Osteocyte (in vitro differentiated cells): ENCODE measurements at regions not wholly inside any gene's neighbourhood (a gene's known extent, or its start where the extent isn't known, plus 50 kb on each side); places are given as distances from the start of the nearest gene placed in this dataset.

ENCODE experiments used
- DNase-seq: peaks from one replicate; pipeline ENCODE4 v3.0.0; 2021; ENCODE audit warnings: mixed read lengths; ENCODE audit not compliant: unreplicated experiment; ENCODE audit errors: extremely low spot score
- H3K27ac Mint-ChIP-seq: one replicate; pipeline ENCODE4 v1.8.0; 2021; ENCODE audit warnings: mild to moderate bottlenecking, mixed read lengths; ENCODE audit not compliant: unreplicated experiment
- H3K27me3 Mint-ChIP-seq: one replicate; pipeline ENCODE4 v1.8.0; 2021; ENCODE audit warnings: mixed read lengths; ENCODE audit not compliant: unreplicated experiment
- H3K36me3 Mint-ChIP-seq: one replicate; pipeline ENCODE4 v1.8.0; 2021; ENCODE audit warnings: mixed read lengths; ENCODE audit not compliant: unreplicated experiment
- H3K4me1 Mint-ChIP-seq: one replicate; pipeline ENCODE4 v1.8.0; 2021; ENCODE audit warnings: mixed read lengths; ENCODE audit not compliant: unreplicated experiment
- H3K4me3 Mint-ChIP-seq: one replicate; pipeline ENCODE4 v1.8.0; 2021; ENCODE audit warnings: mild to moderate bottlenecking, moderate library complexity, mixed read lengths; ENCODE audit not compliant: unreplicated experiment
- H3K9me3 Mint-ChIP-seq: one replicate; pipeline ENCODE4 v1.8.0; 2021; ENCODE audit warnings: mixed read lengths; ENCODE audit not compliant: unreplicated experiment
- CTCF ChIP-seq: fragments of 200-600 bp; sonication (generic); IDR thresholded peaks from 2 replicates; pipeline ENCODE4 v1.5.0; 2021; ENCODE audit warnings: antibody characterized with exemption, mild to moderate bottlenecking, moderate library complexity

GRCh38 chr11:29124470-29124869 lies 892.4 kb downstream of the KCNA4 start:
- Mint-ChIP-seq H3K4me1 (peaks cover 23% of the 10 kb centered on the region), H3K27ac (no peak overlapping the region), H3K9me3 (no peaks in the 10 kb centered on the region), H3K4me3 (no peak overlapping the region), H3K27me3 (no peaks in the 10 kb centered on the region), H3K36me3 (no peaks in the 10 kb centered on the region)
- no peak for DNase-seq
- no peak for TF ChIP-seq CTCF

GRCh38 chr11:29119707-29120618 lies 896.9 kb downstream of the KCNA4 start:
- no peak for TF ChIP-seq CTCF
- Mint-ChIP-seq H3K4me1 (peaks cover 33% of the 10 kb centered on the region), H3K36me3 (no peaks in the 10 kb centered on the region), H3K27ac (peak overlapping the region; percentile 97), H3K9me3 (no peaks in the 10 kb centered on the region), H3K27me3 (no peaks in the 10 kb centered on the region), H3K4me3 (peak overlapping the region; percentile 59)
- DNase-seq: no peak

- DNase-seq: no peak
- Mint-ChIP-seq H3K9me3 (no peaks in the 10 kb centered on the region), H3K27ac (peak overlapping the region; percentile 97), H3K4me3 (no peak overlapping the region), H3K27me3 (no peaks in the 10 kb centered on the region), H3K4me1 (peaks cover 33% of the 10 kb centered on the region), H3K36me3 (no peaks in the 10 kb centered on the region)
- no peak for TF ChIP-seq CTCF
These were observed 897.7 kb downstream of the KCNA4 start for GRCh38 chr11:29119116-29119515.

- H3K4me3 Mint-ChIP-seq: no peak overlapping the region
- TF ChIP-seq CTCF: no peak
- no peak for DNase-seq
These were observed 915.9 kb downstream of the KCNA4 start for GRCh38 chr11:29100967-29101366.

GRCh38 chr11:29095821-29096220 lies 921.0 kb downstream of the KCNA4 start:
- no peak for DNase-seq
- Mint-ChIP-seq H3K36me3 (peaks cover 4% of the 10 kb centered on the region), H3K9me3 (peaks cover 9% of the 10 kb centered on the region), H3K4me1 (peaks cover 54% of the 10 kb centered on the region), H3K4me3 (no peak overlapping the region), H3K27ac (no peak overlapping the region), H3K27me3 (no peaks in the 10 kb centered on the region)
- no peak for TF ChIP-seq CTCF

More at GRCh38 chr11:29100967-29101366, 915.9 kb downstream of the KCNA4 start:
- no peaks in the 10 kb centered on the region for H3K27me3 Mint-ChIP-seq
- H3K4me1 Mint-ChIP-seq: peaks cover 8% of the 10 kb centered on the region
- no peak overlapping the region for H3K27ac Mint-ChIP-seq
- peaks cover 18% of the 10 kb centered on the region for H3K9me3 Mint-ChIP-seq
- peaks cover 4% of the 10 kb centered on the region for H3K36me3 Mint-ChIP-seq
